Uterus (tissue), 2 donors: ENCODE measurements at regions not wholly inside any gene's neighbourhood (a gene's known extent, or its start where the extent isn't known, plus 50 kb on each side); places are given as distances from the start of the nearest gene placed in this dataset.

Experiments used
- CTCF ChIP-seq, 4 experiments: fragments of 200-600 bp in 2 of 4; fragments of 450-650 bp in 2 of 4; sonication (generic) in 2 of 4; IDR thresholded peaks; one replicate each; pipeline ENCODE4 v1.5.1; 2016 to 2019; ENCODE audit warnings: antibody characterized with exemption in 4 of 4, mild to moderate bottlenecking in 2 of 4, moderate library complexity in 1 of 4
- POLR2A ChIP-seq, 2 donors: fragments of 450-650 bp; IDR thresholded peaks; one replicate each; pipeline ENCODE4 v1.6.1; 2016; ENCODE audit warnings: antibody characterized with exemption in 2 of 2, mild to moderate bottlenecking in 1 of 2, moderate library complexity in 1 of 2

GRCh38 chr14:94880876-94881275, 111.0 kb upstream of the GSC start:
- TF ChIP-seq CTCF (IDR thresholded peaks at IDR 0.05) (no peak), POLR2A (IDR thresholded peaks at IDR 0.05) (no peak)
